ENCODE measurements at regions not wholly inside any gene's neighbourhood (a gene's known extent, or its start where the extent isn't known, plus 50 kb on each side); places are given as distances from the start of the nearest gene placed in this dataset.

GRCh38 chr6:165805636-165806035, 142.6 kb upstream of the PDE10A start:
- TF ChIP-seq, protein P1, sequence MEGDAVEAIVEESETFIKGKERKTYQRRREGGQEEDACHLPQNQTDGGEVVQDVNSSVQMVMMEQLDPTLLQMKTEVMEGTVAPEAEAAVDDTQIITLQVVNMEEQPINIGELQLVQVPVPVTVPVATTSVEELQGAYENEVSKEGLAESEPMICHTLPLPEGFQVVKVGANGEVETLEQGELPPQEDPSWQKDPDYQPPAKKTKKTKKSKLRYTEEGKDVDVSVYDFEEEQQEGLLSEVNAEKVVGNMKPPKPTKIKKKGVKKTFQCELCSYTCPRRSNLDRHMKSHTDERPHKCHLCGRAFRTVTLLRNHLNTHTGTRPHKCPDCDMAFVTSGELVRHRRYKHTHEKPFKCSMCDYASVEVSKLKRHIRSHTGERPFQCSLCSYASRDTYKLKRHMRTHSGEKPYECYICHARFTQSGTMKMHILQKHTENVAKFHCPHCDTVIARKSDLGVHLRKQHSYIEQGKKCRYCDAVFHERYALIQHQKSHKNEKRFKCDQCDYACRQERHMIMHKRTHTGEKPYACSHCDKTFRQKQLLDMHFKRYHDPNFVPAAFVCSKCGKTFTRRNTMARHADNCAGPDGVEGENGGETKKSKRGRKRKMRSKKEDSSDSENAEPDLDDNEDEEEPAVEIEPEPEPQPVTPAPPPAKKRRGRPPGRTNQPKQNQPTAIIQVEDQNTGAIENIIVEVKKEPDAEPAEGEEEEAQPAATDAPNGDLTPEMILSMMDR (IDR thresholded peaks at IDR 0.05; ENCODE audit: low read depth, low read length): no peak
- no peak for TF ChIP-seq EZH2phosphoT487 (IDR thresholded peaks at IDR 0.05; ENCODE audit: low read depth)

Data from OCI-LY3 (cell line).